Germinal center (tissue), 1 donor: ENCODE measurements at regions not wholly inside any gene's neighbourhood (a gene's known extent, or its start where the extent isn't known, plus 50 kb on each side); places are given as distances from the start of the nearest gene placed in this dataset.

ENCODE experiments used
- DNase-seq: peaks from one replicate; pipeline ENCODE4 v3.0.0; 2012; ENCODE audit warnings: mixed read lengths, low spot score

DNA sequence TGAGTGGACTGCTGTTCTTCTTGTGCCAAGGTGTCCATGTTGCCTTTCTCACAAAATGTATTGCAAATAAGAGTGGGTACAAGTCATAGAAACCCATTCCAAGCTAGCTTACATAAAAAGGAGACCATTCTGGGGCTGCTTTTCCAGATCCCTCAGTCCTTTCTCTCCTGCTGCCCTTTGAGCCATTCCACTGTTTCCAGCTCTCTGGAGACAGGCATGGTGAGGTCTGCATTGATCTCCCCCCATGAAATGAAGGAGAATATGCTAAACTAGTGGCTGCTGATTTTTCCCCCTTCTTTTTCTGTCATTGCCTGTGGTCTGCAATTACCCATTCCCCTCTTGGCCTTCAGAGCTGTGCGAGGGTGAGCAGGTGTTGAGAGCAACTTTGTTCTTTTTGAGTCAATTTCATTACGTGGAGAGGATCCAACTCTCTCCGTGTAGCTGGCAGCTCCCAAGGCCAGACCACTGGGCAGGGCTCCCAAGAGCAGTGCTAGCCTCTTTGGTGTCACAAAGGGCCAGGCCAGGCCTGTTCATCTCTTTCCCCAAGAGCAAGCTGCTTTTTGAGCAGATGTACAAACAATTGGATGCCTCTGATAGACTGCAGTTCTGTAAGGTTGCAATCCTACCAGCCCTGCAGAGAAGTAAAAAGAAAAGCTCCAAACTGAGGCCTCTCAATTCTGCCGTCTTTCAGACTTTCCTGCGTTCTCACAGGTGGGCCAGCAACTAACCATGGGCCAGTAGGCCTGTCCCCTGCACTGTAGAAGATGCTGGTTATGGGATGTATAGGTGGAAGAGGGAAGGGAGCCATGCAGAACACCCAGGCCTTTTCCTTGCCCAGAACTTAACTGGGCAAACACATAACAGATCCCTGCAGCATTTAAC lies 96.1 kb upstream of the ARMC2 start:
- DNase-seq, result no peak

DNA sequence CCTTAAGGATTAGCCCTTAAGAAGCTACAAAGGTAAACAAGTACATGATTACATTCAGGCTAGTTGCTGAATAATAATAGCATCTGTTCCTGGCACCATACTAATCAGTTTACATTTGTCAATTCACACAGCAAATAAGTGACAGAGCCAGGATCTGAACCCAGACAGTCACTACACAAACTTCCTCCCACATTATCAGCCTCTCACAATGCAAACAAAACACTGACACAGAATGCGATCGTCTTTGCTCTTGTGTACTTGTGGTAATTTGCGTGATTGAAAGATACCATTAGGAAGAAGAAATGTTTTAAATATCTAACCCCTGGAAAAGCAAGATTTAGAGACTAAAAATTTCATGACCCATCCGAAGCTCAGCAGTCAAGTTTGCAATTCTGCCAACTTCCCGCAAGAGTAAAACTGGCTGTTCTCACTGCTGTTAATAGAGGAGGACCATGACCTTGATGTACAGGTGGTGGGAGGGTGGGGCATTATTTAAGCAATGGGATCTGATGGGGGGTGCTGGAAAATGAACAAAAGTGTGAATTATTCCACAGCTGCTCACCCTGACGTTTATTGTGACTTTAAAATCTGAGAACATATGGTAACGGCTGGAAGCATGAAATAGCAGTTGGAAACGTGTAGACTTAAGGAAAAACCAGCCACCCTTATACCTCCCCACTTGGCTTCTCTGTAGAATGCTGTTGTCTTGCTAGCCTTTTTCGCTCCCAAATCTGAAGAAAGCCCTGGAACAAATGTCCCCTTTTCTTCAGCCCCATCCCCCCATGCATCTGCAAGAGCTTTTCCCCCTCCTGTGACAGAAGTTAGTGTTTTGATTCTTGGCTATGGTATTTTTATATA lies 95.3 kb upstream of the ARMC2 start:
- DNase-seq, result no peak

DNA sequence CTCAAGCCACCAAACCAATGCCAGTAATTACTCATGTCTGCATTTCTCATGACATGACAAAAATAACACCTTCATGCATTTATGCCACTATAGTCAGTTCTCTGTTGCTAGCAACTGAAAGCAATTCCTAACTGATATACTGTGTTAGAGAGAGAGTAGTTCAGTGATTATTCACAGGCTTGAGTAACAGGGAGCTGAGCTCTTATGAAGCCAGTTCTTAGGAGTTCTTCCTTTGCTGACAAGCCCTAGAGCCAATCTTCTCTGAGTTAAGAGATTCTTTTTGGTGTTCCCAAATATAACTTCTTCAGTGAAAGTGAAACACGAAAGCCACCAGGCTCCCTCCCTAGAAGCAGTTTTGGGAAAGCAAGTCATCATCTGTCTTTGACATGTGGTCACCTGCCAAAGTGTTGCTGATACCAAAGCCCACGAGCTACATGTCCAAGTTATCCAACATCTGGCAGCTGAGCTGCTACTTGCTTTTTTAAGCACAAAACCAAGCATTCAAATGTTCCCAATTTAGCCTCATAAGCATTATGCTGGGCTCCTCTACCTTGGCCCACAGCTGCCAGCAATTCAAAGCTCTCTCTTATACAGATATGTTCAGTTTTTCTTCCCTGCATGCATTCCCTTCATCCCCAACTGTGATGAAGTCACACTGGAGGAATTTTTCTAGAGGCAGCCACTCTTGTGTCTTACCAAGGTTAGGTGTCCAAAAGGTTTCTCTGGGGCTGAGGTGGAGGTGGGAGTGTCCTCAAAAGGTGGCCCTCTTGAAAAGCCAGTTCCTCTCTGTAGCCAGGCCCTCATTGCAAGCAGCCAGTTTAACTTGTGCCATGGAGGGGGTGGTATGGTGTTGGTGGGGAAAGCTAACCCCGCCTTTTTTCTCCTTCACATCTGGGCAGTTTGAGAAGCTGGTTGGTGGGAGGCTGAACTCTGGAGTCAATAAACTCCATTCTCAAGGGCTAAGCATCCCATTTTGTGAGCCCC lies 92.7 kb upstream of the ARMC2 start:
- no peak for DNase-seq

DNA sequence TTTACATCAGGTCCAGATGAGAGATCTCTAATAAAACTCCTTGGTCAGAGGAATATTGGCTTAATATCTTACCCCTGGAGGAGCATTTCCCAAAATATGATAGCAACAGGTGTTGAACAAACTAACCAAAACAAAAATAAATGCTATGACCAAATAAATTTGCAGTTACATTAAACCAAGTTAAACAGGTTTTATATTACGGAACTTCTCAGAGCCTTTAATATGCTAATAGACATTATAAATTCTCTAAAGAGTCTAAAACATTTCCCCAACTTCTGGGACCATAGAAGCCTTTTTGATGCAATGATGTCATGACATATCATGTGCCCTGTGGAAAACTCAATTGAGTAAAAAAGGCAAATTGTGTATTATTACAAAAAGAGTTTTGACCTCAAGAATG lies 90.9 kb upstream of the ARMC2 start:
- no peak for DNase-seq

DNA sequence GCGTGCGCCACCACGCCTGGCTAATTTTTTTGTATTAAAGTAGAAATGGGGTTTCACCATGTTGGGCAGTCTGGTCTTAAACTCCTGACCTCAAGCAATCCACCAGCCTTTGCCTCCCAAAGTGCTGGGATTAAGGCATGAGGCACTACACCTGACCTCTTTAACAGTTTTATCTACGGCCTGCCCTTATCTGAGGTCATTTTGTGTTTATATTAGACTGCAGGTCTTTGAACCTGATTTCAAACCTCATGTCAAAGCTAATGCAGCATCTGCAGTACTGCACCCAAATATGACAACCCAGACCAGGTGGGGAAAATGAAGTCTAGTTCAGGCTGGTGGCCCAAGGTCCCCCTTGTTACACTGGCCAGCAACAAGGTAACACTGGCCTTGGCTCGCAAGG lies 89.3 kb upstream of the ARMC2 start:
- no peak for DNase-seq

DNA sequence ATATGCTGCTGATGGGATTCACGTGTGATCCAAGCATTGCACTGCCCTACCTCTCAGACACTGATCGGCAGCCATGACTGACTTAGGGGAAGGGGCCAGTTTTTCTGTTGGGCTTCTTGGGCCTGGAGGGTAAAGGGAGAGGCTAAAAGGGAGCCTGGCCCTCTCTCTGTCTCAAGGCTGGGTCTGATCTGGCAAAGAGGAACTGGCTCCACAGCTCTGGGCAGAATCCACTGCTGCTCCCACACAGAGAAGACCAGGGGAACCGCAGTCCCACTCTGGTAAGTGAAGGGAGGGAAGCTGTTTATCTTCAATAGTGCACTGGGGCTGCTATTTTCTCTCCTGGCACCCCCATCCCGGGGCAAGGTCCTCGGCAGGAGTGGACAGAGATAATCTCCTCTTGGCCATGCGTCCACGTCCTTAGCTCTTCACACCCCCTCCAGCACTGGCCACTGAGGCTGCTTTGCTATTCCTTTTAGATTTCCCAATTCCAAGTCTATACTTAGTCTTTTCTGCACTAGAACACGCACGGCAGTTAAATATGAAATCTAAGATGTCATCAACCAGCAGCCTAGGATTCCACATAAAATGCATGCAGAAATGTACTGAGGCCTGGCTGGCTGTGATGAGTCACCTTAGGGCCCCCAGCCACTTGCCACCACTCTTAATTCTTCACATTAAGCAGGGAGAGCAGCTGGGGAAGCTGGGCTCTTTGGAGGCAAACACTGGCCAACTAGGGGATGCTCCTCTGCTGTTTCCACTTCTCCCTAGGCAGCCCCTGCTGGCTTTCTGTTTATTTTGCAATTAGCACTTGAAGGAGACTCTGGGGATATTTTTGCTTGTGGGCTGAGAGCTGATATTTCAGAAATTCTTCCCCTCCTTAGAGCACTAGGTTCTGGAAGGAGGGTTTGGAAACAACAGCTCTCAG lies 87.8 kb upstream of the ARMC2 start:
- no peak for DNase-seq

DNA sequence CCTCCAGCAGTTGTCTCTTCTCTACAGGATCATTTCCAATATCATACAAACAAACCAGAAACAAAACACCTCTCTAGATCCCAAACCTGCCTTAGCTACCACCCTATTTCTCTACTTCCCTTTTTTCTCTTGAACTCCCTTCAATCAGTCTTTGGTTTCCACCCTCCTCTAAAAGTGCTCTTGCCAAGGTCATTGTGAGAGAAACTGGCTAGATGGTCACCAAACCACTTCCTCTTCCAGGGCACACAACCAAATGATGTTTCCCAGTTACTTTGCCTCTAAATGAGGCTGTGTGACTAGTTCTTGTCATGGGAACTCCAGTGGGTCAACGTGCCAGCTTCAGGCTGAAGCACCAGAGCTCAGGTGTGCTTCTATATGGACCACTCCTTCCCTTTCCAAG lies 85.8 kb upstream of the ARMC2 start:
- DNase-seq, result no peak

DNA sequence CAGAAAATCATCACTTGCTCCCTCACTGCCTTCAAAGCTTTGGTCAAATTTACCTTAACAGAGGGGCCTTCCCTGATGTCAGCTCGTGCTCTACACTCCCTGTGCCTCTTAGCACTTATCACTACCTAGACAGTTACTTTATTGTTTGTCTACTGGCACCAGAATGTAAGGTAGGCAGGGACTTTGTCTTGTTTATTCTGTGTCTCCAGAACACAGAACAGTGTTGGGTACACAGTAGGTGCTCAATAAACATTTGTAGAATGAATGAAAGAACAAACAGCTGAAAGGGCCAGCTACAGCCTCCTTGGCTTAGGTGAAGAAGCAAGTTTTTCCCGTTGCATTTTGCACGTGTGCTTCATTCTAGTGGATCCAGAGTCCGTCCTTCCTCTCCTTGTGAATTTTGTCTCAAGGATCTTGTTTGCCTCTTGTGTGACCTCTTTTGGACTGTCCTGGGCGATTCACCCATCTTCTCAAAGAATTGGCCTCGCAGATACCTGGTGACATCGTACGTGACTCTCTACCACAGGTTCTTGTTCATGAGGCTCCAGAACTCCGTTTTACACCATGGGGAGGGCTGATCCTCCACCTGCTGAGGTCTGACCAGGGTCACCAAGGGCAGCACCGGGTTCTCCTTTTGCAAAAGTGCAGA lies 84.2 kb upstream of the ARMC2 start:
- no peak for DNase-seq

DNA sequence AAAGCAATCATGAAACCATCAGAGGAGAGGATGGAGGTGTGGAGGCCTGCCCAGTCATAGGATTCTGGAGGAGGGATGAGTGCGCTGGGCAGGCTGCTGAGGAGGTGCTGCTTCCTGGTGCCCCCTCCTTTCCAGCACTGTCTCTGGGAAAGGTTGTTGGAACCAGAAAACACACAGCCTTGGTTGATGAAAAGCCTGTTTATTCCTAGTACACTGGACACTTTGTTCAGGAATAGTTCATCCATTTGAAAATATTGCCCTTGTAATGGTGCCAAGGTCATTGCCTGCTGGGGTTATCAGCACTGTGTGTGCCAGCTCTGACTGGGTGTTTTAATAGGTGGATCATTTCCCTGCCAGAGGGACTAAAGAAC lies 83.7 kb upstream of the ARMC2 start:
- no peak for DNase-seq

DNA sequence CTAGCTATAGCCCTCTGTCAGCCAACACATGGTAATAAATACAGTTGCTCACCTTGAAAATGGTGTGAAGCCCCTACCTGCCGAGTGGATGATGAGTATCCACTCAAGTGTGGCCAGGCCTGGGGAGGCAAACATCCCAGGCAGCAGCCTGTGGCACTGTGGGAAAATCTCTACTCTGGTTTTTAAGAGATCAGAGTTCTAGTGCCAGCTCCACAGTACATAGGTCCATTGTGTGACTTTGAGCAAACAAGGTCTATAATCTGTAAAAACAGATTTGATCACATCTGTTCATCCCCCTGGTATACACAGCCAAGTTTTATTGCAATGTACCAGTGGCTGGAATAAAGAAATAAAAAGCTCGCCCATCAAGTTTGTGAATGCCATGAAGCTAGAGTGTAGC lies 82.7 kb upstream of the ARMC2 start:
- no peak for DNase-seq

DNA sequence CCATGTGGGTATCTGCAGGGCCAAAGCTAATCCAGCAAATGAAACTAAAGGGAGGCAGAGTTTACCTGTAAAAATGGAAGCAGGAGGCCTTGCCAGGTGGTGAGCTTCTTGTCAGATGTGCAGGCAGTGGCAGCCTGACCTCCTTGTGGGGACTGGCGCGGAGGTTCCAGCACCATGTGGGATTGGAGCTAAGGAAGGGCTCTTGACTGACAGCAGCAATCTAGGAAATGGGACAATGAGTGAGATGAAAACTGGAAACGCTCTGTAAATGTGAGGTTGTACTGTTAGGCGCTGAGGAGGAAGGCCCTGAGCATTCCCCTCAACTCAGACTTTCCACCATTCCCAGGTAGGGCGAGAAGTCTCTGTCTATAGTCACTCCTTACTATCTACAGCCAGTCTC lies 81.8 kb upstream of the ARMC2 start:
- no peak for DNase-seq

DNA sequence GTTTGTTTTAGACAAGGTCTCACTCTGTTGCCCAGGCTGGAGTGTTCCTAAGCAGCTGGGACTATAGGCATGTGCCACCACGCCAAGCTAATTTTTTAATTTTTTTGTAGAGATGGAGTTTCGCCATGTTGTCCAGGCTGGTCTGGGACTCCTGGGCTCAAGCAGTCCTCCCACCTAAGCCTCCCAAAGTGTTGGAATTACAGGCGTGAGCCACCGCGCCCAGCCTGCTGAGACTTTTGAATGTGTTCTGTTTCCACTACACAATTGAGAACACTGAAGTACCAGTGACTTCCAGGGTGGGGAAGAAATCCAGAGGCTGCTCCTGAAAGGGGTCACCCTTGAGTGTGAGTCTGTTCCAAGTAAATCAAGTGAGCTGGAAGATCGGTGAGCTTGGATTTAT lies 81.3 kb upstream of the ARMC2 start:
- no peak for DNase-seq

DNA sequence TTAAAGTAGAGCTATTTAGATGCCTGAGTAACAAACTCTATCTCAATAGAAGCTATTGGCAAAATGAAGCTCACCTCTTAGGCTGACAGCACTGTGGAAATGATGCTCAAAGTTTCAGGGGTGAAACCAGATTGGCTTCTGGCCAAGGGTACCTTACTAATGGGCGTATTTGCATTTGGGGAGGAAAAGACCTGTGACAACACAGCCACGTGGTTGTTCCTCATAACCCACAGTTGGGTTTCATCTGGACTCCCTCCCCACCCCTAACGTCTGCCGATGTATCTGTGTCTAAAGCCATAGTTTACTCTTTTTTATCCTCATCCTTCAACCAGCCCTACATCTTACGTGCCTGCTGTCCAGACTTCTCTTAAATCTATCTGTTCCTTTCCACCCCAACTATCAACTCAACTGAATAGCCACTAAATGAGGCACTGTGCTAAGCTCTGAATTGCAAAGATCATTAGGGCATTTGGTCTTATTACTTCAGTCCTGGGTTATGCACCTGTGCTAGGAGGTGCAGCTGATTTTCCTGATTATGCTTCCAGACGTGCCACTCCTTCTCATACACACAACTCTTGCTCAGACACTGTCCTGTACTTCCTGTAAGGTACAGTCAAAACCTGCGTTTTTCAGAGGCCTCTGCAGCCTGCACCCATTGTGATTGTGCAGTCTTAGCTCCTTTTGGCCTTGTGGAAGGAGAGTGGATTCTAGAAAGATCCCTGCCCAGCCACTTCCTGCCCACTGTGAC lies 80.6 kb upstream of the ARMC2 start:
- no peak for DNase-seq

DNA sequence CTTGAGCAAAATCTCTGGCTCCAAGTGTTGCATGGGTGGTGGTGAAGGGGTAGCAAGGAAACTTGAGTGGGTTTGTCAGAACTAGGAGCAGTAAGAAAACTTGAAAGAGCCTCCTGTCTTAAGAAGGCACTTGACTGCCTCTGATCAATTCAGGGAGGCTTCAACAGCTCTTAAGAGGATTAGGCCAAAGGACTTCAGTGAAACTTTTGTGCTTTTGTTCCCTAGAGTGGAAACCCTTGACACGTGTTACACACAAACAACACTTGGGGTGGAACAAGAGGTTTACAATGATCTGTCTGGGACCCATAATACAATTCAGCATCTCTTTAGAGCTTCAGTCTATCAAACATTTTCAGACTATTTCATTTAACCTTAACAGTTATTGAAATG lies 80.1 kb upstream of the ARMC2 start:
- no peak for DNase-seq

DNA sequence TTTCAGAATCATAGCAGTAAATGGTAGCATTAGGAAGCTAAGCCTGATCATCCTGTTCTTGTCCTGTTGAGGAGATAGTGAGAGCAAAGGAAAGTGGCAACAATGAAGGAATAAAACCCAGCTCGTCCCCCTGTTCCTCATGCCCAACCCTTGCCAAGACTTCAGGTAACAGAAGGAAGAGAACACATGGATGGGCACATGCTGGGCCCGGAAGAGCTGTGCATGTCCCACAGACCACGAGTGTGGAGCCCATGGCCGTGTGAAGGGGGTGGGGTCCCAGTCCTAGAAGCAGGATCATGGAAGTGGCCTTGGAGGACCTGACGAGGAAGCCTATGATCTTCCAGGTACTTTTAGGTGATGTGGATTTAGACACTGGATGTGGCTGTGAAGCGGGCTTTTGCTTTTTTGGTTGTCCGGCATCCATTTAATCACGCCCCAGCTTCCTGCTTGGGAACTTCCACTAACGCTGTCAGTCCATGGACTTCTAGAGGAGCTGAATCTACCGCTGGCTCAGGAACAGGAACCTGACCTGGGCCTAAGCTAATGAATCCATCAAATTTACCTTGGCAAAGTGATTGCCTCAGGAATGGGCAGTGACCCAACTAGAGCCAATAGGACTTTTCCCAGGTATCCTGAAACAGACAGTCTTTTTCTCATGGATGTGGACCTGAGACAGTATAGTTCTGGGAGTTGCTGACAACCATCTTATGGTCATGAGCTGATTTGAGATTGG lies 79.3 kb upstream of the ARMC2 start:
- DNase-seq, result no peak

DNA sequence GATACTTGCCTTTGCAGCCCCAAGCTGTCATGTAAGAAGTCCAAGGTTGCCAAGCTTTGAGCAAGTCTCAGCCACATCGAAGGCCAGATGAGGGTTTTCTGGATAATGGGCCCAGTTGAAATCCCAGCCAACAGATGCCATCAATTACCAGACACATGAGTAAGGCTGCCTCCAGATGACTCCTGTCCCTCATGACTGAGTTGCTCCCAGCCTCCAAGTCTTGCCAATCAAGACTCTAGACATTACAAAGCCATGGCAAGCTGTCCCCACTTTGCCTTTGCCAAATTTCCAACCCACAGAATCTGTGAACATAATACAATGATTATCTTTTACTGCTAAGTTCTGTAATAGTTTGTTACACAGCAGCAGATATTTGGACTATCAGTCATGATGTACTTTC lies 76.8 kb upstream of the ARMC2 start:
- DNase-seq, result no peak

DNA sequence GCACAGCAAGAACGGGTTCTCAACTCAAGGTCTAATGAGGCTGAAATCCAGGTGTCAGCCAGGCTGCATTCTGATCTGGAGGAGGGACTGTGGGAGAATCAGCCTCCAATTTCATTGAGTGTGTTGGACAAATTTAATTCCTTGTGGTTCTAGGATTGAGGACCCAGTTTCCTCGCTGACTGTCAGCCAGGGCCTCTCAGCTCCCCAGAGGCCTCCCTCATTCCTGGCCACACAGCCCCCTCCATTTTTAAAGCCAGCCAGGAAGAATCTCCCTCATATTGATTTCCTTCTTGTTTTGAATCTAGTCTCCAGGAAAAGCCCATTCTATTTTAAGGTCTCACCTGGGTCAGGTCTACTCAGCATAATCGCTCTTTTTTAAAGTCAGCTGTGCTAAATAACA lies 73.7 kb upstream of the ARMC2 start:
- no peak for DNase-seq

DNA sequence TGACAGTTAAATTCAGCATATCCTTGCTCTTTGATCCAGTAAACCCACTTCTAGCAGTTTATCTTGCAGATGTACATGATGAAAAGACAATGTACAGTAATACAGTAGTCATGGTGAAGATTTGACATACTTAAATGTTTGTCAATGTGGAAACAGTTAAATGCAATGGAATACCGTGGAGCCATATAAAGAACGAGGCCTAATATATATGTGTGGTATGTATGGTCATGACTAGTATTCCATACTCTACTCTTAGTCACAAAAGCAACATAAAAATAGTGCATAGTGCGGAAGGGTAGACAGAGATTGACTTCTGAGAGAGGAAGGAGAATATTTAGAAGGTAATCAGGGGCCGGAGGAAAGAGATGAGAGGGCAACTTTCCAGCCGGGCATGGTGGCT lies 70.7 kb upstream of the ARMC2 start:
- DNase-seq, result no peak
